K562 (cell line): ENCODE measurements at regions not wholly inside any gene's neighbourhood (a gene's known extent, or its start where the extent isn't known, plus 50 kb on each side); places are given as distances from the start of the nearest gene placed in this dataset.

Experiments used
- ATAC-seq: fragments of 200-7000 bp; cut with Tn5 transposase; 3 replicates; pipeline ENCODE4 v1.9.1; 2020; ENCODE audit warnings: moderate library complexity
- BruUV-seq: library from RNA; stranded (reverse); fragments of 400-500 nt; replicated peaks from 2 replicates; lab custom pipeline; 2021; lab: Mats Ljungman, UMichigan
- CTCF ChIA-PET: fragments of 300-600 bp; formaldehyde crosslinking; extraction: SDS; loops from one replicate; lab custom pipeline; 2021; ENCODE audit warnings: low intra/inter-chr PET ratio; lab: Yijun Ruan, JAX
- POLR2A ChIA-PET: fragments of 300-600, 350-650 bp; sonication (Branson Sonifier 250); formaldehyde crosslinking; extraction: SDS; loops from one replicate; lab custom pipeline; 2021; ENCODE audit warnings: antibody characterized with exemption, inconsistent platforms; lab: Yijun Ruan, JAX
- DNase-seq, 4 experiments: peaks; one replicate each; pipeline versions ENCODE4 v3.0.0 to v3.0.0-alpha.2; 2011 to 2018; ENCODE audit warnings: low spot score in 3 of 4, mixed read lengths in 3 of 4; ENCODE audit errors: extremely low read depth in 1 of 4
- FAIRE-seq: peaks from 2 replicates; lab custom pipeline; 2011; peaks lifted over from hg19 to GRCh38; lab: Jason Lieb, UNC
- H2AFZ ChIP-seq: 2 replicates; pipeline ENCODE4 v1.6.0; 2011; ENCODE audit warnings: low read depth, low read length, control low read depth, inconsistent platforms
- H3K27ac ChIP-seq: fragments of 200-600 bp; 3 replicates; pipeline ENCODE4 v1.8.0; 2011; ENCODE audit warnings: low read depth, mild to moderate bottlenecking, control low read depth, inconsistent platforms, low read length, moderate library complexity, mixed read lengths; ENCODE audit errors: extremely low read depth
- H3K27me3 ChIP-seq, 2 experiments: fragments of 300-600 bp in 1 of 2; 2 replicates in 1 of 2; 3 replicates in 1 of 2; pipeline versions ENCODE4 v1.6.0 to v1.8.0; 2011; ENCODE audit warnings: inconsistent platforms in 2 of 2, low read length in 2 of 2, mild to moderate bottlenecking in 1 of 2, mixed read lengths in 1 of 2, moderate library complexity in 1 of 2; ENCODE audit not compliant: control insufficient read depth in 2 of 2, insufficient read depth in 2 of 2
- H3K36me3 ChIP-seq: fragments of 300-600 bp; 3 replicates; pipeline ENCODE4 v1.8.0; 2011; ENCODE audit warnings: mild to moderate bottlenecking, low read length, inconsistent platforms; ENCODE audit not compliant: control insufficient read depth, insufficient read depth
- H3K4me1 ChIP-seq, 2 experiments: fragments of 200-600 bp in 1 of 2; replicated peaks in 1 of 2; 2 replicates in 1 of 2; 3 replicates in 1 of 2; pipeline versions ENCODE4 v1.5.1 to v1.8.0; 2011; ENCODE audit warnings: inconsistent platforms in 2 of 2, low read length in 2 of 2, mild to moderate bottlenecking in 1 of 2, mixed read lengths in 1 of 2, moderate library complexity in 1 of 2; ENCODE audit not compliant: control insufficient read depth in 2 of 2, insufficient read depth in 2 of 2
- H3K4me2 ChIP-seq: 2 replicates; pipeline ENCODE4 v1.6.1; 2011; ENCODE audit warnings: low read length, control low read depth, inconsistent platforms, mixed read lengths; ENCODE audit not compliant: insufficient read depth
- H3K4me3 ChIP-seq: fragments of 200-600 bp; sonication (generic), shearing (Covaris generic); 2 replicates; pipeline ENCODE4 v1.5.1; 2016; ENCODE audit warnings: control low read depth, inconsistent platforms
- H3K79me2 ChIP-seq: fragments of 200-600 bp; 3 replicates; pipeline ENCODE4 v1.8.0; 2011; ENCODE audit warnings: low read length, inconsistent platforms; ENCODE audit not compliant: control insufficient read depth, insufficient read depth
- H3K9ac ChIP-seq, 2 experiments: 2 replicates each; pipeline versions ENCODE4 v1.6.0 to v1.6.1; 2011; ENCODE audit warnings: low read depth in 2 of 2, low read length in 2 of 2, control low read depth in 1 of 2, inconsistent platforms in 1 of 2, mild to moderate bottlenecking in 1 of 2, mixed read lengths in 1 of 2; ENCODE audit not compliant: insufficient read depth in 1 of 2
- H3K9me1 ChIP-seq: one replicate; pipeline ENCODE4 v1.6.0; 2011; ENCODE audit warnings: inconsistent platforms, mild to moderate bottlenecking, low read length, moderate library complexity; ENCODE audit not compliant: control insufficient read depth, insufficient read depth
- H3K9me3 ChIP-seq: replicated peaks from 2 replicates; pipeline ENCODE4 v1.5.1; 2011; ENCODE audit warnings: low read depth, low read length, inconsistent platforms; ENCODE audit not compliant: control insufficient read depth, insufficient read depth
- H4K20me1 ChIP-seq: replicated peaks from 2 replicates; pipeline ENCODE4 v1.6.1; 2011; ENCODE audit warnings: low read length, inconsistent platforms, mixed read lengths; ENCODE audit not compliant: control insufficient read depth, insufficient read depth
- EWSR1 ChIP-seq: fragments of 450-650 bp; IDR thresholded peaks from 2 replicates; pipeline ENCODE4 v1.6.1; 2018; ENCODE audit warnings: borderline replicate concordance, mild to moderate bottlenecking, low read depth, moderate library complexity; ENCODE audit not compliant: partially characterized antibody
- MIER1 ChIP-seq: fragments of 450-650 bp; IDR thresholded peaks from 2 replicates; pipeline ENCODE4 v1.6.1; 2016; ENCODE audit warnings: antibody characterized with exemption, mild to moderate bottlenecking, low read depth
- NCOA2 ChIP-seq, 2 experiments: fragments of 450-650 bp; IDR thresholded peaks; 2 replicates each; pipeline ENCODE4 v1.6.1; 2018; ENCODE audit warnings: mild to moderate bottlenecking in 2 of 2, moderate library complexity in 1 of 2; ENCODE audit not compliant: partially characterized antibody in 2 of 2
- POLR2H ChIP-seq: IDR thresholded peaks from 2 replicates; pipeline ENCODE4 v1.6.1; 2016; ENCODE audit warnings: missing genetic modification characterization, low read depth, mild to moderate bottlenecking, control low read depth, missing compliant biosample characterization, moderate library complexity
- TBL1XR1 ChIP-seq, 2 experiments: IDR thresholded peaks; 2 replicates each; pipeline ENCODE4 v1.6.1; 2012; ENCODE audit warnings: improper control_type of control experiment in 2 of 2, low read length in 2 of 2, mild to moderate bottlenecking in 1 of 2
- ZNF76 ChIP-seq: fragments of 250-450 bp; sonication (Bioruptor Pico); IDR thresholded peaks from 2 replicates; pipeline ENCODE4 v1.4.0; 2020; ENCODE audit warnings: mild to moderate bottlenecking, moderate library complexity, borderline replicate concordance
- WGBS: fragments of 100-300 bp; shearing (Covaris generic); methylation state at CpG from one replicate; pipeline ENCODE4 v1.1.6; 2016; ENCODE audit warnings: low coverage, mixed read lengths; ENCODE audit not compliant: insufficient coverage; ENCODE audit errors: missing lambda C conversion rate; 5-methylcytosine and 5-hydroxymethylcytosine counted together
- in situ Hi-C: fragments of 300-500 bp; cut with MboI; formaldehyde crosslinking; loops from 4 replicates; pipeline ENCODE4 v1.15.0; 2018; ENCODE audit warnings: inconsistent platforms, mixed read lengths
- intact Hi-C: fragments of 100-400 bp; cut with micrococcal nuclease; formaldehyde crosslinking; loops from 2 replicates; pipeline ENCODE4 v1.14.2; 2022
- TF ChIP-seq, protein P1 (sequence below): fragments of 250-450 bp; sonication (Bioruptor Pico); IDR thresholded peaks from 2 replicates; pipeline ENCODE4 v1.5.0; 2020; ENCODE audit warnings: mild to moderate bottlenecking, borderline replicate concordance
- TF ChIP-seq, protein P2 (sequence below): fragments of 450-650 bp; IDR thresholded peaks from 2 replicates; pipeline ENCODE4 v1.6.1; 2016; ENCODE audit warnings: borderline replicate concordance

DNA sequence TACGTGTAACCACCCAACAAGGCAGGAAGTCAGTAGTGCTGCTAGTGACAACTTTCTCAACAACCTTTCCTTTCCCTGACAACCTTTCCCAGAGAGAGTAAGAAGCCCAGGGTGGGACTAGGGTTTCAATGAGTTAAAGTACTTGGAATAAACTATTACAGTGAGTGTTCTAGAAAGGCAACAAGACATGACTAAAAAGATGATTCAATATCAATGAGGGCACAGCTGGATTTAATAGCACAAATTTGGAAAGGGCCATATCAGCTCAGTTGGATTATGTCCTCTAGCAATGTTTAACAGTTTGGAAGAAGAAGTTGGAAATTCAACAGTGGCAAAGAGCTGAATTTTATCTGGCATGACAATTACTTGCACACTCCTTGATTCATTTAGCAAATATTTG is 90.4 kb upstream of the GRIN2B start:
- Histone ChIP-seq H3K36me3 (no peaks in the 10 kb centered on the region), H3K27me3 (no peaks in the 10 kb centered on the region), H3K9me3 (no peaks in the 10 kb centered on the region), H3K4me1 (no peaks in the 10 kb centered on the region), H3K9me1 (no peaks in the 10 kb centered on the region), H3K79me2 (no peaks in the 10 kb centered on the region), H3K9ac (no peak overlapping the region), H2AFZ (no peak overlapping the region), H3K4me2 (no peak overlapping the region), H4K20me1 (no peaks in the 10 kb centered on the region), H3K4me3 (no peak overlapping the region), H3K27ac (no peak overlapping the region)
- no peak for TF ChIP-seq MIER1
- TF ChIP-seq, protein P1, sequence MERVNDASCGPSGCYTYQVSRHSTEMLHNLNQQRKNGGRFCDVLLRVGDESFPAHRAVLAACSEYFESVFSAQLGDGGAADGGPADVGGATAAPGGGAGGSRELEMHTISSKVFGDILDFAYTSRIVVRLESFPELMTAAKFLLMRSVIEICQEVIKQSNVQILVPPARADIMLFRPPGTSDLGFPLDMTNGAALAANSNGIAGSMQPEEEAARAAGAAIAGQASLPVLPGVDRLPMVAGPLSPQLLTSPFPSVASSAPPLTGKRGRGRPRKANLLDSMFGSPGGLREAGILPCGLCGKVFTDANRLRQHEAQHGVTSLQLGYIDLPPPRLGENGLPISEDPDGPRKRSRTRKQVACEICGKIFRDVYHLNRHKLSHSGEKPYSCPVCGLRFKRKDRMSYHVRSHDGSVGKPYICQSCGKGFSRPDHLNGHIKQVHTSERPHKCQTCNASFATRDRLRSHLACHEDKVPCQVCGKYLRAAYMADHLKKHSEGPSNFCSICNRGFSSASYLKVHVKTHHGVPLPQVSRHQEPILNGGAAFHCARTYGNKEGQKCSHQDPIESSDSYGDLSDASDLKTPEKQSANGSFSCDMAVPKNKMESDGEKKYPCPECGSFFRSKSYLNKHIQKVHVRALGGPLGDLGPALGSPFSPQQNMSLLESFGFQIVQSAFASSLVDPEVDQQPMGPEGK (CRISPR knock-in tag), result no peak
- TF ChIP-seq, protein P2, sequence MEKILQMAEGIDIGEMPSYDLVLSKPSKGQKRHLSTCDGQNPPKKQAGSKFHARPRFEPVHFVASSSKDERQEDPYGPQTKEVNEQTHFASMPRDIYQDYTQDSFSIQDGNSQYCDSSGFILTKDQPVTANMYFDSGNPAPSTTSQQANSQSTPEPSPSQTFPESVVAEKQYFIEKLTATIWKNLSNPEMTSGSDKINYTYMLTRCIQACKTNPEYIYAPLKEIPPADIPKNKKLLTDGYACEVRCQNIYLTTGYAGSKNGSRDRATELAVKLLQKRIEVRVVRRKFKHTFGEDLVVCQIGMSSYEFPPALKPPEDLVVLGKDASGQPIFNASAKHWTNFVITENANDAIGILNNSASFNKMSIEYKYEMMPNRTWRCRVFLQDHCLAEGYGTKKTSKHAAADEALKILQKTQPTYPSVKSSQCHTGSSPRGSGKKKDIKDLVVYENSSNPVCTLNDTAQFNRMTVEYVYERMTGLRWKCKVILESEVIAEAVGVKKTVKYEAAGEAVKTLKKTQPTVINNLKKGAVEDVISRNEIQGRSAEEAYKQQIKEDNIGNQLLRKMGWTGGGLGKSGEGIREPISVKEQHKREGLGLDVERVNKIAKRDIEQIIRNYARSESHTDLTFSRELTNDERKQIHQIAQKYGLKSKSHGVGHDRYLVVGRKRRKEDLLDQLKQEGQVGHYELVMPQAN, result no peak
- TF ChIP-seq TBL1XR1 (IDR thresholded peaks at IDR 0.05; ENCODE audit: low read length in 2 of 2), result no peak
- TF ChIP-seq ZNF76 (CRISPR knock-in tag), result no peak
- no peak for TF ChIP-seq POLR2H (tag)
- TF ChIP-seq EWSR1, result no peak
- TF ChIP-seq NCOA2 (IDR thresholded peaks at IDR 0.05; ENCODE audit: partially characterized antibody in 2 of 2), result no peak
- DNase-seq, result no peak
- ChIA-PET CTCF (no interaction called here), POLR2A (interaction anchor here (0.7 kb wide), 1 partner anchor 373 kb away, joined by 3 read pairs; no protein-coding TSS in a partner anchor)
- intact Hi-C loops, result no loop called here
- WGBS, result 0% methylated on average over 1 of the region's 1 CpG
- FAIRE-seq, result no peak
- ATAC-seq, result no peak
- in situ Hi-C loops, result no loop called here
- no TSS peak for BruUV-seq
